ENCODE measurements at regions not wholly inside any gene's neighbourhood (a gene's known extent, or its start where the extent isn't known, plus 50 kb on each side); places are given as distances from the start of the nearest gene placed in this dataset.

GRCh38 chr21:28633839-28634555, 358.7 kb downstream of the LTN1 start:
- H3K4me3 Mint-ChIP-seq (ENCODE audit: unreplicated experiment): no peak overlapping the region
- H3K4me3 ChIP-seq (ENCODE audit: insufficient read depth, low read depth, low read length): no peak overlapping the region
- peak overlapping the region; percentile 90 for H3K27ac ChIP-seq (ENCODE audit: low read depth, low read length)
- H3K27me3 ChIP-seq (ENCODE audit: insufficient read depth, low read length): no peaks in the 10 kb centered on the region
- peaks cover 38% of the 10 kb centered on the region for H3K4me1 ChIP-seq (ENCODE audit: insufficient read depth, low read length)
- no peaks in the 10 kb centered on the region for H3K36me3 Mint-ChIP-seq (ENCODE audit: low read depth, unreplicated experiment)
- H3K79me2 ChIP-seq (ENCODE audit: insufficient read depth, low read length): no peaks in the 10 kb centered on the region
- H3K4me1 Mint-ChIP-seq (ENCODE audit: low read depth, unreplicated experiment): peaks cover 45% of the 10 kb centered on the region
- peak; percentile 93 for DNase-seq (ENCODE audit: low read depth)
- no peak overlapping the region for H3K27ac Mint-ChIP-seq (ENCODE audit: unreplicated experiment)
- H3K9me3 Mint-ChIP-seq (ENCODE audit: unreplicated experiment): peaks cover 2% of the 10 kb centered on the region
- H3K36me3 ChIP-seq (ENCODE audit: insufficient read depth, low read length): no peaks in the 10 kb centered on the region
- peak overlapping the region; percentile 12 for H2AFZ ChIP-seq (ENCODE audit: low read depth, low read length)
- H3K9me3 ChIP-seq (ENCODE audit: insufficient read depth, low read depth, low read length): no peaks in the 10 kb centered on the region
- no peak for TF ChIP-seq EZH2 (IDR thresholded peaks at IDR 0.05; ENCODE audit: insufficient read depth, low read length)
- no peak for TF ChIP-seq CTCF (IDR thresholded peaks at IDR 0.05; ENCODE audit: insufficient read depth, low read depth, low read length)
- H3K4me2 ChIP-seq (ENCODE audit: low read length): peak overlapping the region; percentile 72
- H3K9ac ChIP-seq (ENCODE audit: low read length): peak overlapping the region; percentile 66
- FAIRE-seq: peak; percentile 66
- no peaks in the 10 kb centered on the region for H4K20me1 ChIP-seq (ENCODE audit: insufficient read depth, low read length)
- no peaks in the 10 kb centered on the region for H3K27me3 Mint-ChIP-seq (ENCODE audit: low read depth, unreplicated experiment)

- H3K9ac ChIP-seq (ENCODE audit: low read length): peak overlapping the region; percentile 66
- H2AFZ ChIP-seq (ENCODE audit: low read depth, low read length): no peak overlapping the region
- TF ChIP-seq EZH2 (IDR thresholded peaks at IDR 0.05; ENCODE audit: insufficient read depth, low read length) (no peak), CTCF (IDR thresholded peaks at IDR 0.05; ENCODE audit: insufficient read depth, low read depth, low read length) (no peak)
- H3K4me3 ChIP-seq (ENCODE audit: insufficient read depth, low read depth, low read length): no peak overlapping the region
- no peaks in the 10 kb centered on the region for H3K9me3 Mint-ChIP-seq (ENCODE audit: unreplicated experiment)
- peak; percentile 99 for FAIRE-seq
- H3K4me2 ChIP-seq (ENCODE audit: low read length): peak overlapping the region; percentile 52
- no peaks in the 10 kb centered on the region for H3K9me3 ChIP-seq (ENCODE audit: insufficient read depth, low read depth, low read length)
- H3K36me3 Mint-ChIP-seq (ENCODE audit: low read depth, unreplicated experiment): no peaks in the 10 kb centered on the region
- H3K27ac ChIP-seq (ENCODE audit: low read depth, low read length): peak overlapping the region; percentile 90
- H3K4me1 ChIP-seq (ENCODE audit: insufficient read depth, low read length): peaks cover 38% of the 10 kb centered on the region
- no peaks in the 10 kb centered on the region for H3K36me3 ChIP-seq (ENCODE audit: insufficient read depth, low read length)
- H3K27ac Mint-ChIP-seq (ENCODE audit: unreplicated experiment): peak overlapping the region; percentile 79
- no peaks in the 10 kb centered on the region for H4K20me1 ChIP-seq (ENCODE audit: insufficient read depth, low read length)
- H3K79me2 ChIP-seq (ENCODE audit: insufficient read depth, low read length): no peaks in the 10 kb centered on the region
- H3K4me3 Mint-ChIP-seq (ENCODE audit: unreplicated experiment): peak overlapping the region; percentile 27
- DNase-seq (ENCODE audit: low read depth): peak; percentile 72
- no peaks in the 10 kb centered on the region for H3K27me3 ChIP-seq (ENCODE audit: insufficient read depth, low read length)
- peaks cover 45% of the 10 kb centered on the region for H3K4me1 Mint-ChIP-seq (ENCODE audit: low read depth, unreplicated experiment)
- no peaks in the 10 kb centered on the region for H3K27me3 Mint-ChIP-seq (ENCODE audit: low read depth, unreplicated experiment)
Measured at GRCh38 chr21:28632755-28633408, 359.8 kb downstream of the LTN1 start.

- Mint-ChIP-seq H3K9me3 (ENCODE audit: unreplicated experiment) (peaks cover 5% of the 10 kb centered on the region), H3K4me3 (ENCODE audit: unreplicated experiment) (no peak overlapping the region), H3K27ac (ENCODE audit: unreplicated experiment) (no peak overlapping the region), H3K36me3 (ENCODE audit: low read depth, unreplicated experiment) (no peaks in the 10 kb centered on the region), H3K27me3 (ENCODE audit: low read depth, unreplicated experiment) (no peaks in the 10 kb centered on the region), H3K4me1 (ENCODE audit: low read depth, unreplicated experiment) (peaks cover 11% of the 10 kb centered on the region)
- Histone ChIP-seq H3K4me2 (ENCODE audit: low read length) (no peak overlapping the region), H3K9ac (ENCODE audit: low read length) (no peak overlapping the region), H3K4me3 (ENCODE audit: insufficient read depth, low read depth, low read length) (no peak overlapping the region), H4K20me1 (ENCODE audit: insufficient read depth, low read length) (no peaks in the 10 kb centered on the region), H3K36me3 (ENCODE audit: insufficient read depth, low read length) (no peaks in the 10 kb centered on the region), H3K27ac (ENCODE audit: low read depth, low read length) (no peak overlapping the region), H3K79me2 (ENCODE audit: insufficient read depth, low read length) (no peaks in the 10 kb centered on the region), H2AFZ (ENCODE audit: low read depth, low read length) (no peak overlapping the region), H3K9me3 (ENCODE audit: insufficient read depth, low read depth, low read length) (no peaks in the 10 kb centered on the region), H3K27me3 (ENCODE audit: insufficient read depth, low read length) (no peaks in the 10 kb centered on the region), H3K4me1 (ENCODE audit: insufficient read depth, low read length) (peaks cover 4% of the 10 kb centered on the region)
- DNase-seq (ENCODE audit: low read depth) (no peak), FAIRE-seq (no peak)
- TF ChIP-seq CTCF (IDR thresholded peaks at IDR 0.05; ENCODE audit: insufficient read depth, low read depth, low read length) (no peak), EZH2 (IDR thresholded peaks at IDR 0.05; ENCODE audit: insufficient read depth, low read length) (no peak)
Measured at GRCh38 chr21:28627691-28628090, 365.0 kb downstream of the LTN1 start.
